ENCODE measurements at regions not wholly inside any gene's neighbourhood (a gene's known extent, or its start where the extent isn't known, plus 50 kb on each side); places are given as distances from the start of the nearest gene placed in this dataset.

- Histone ChIP-seq H3K9me3 (replicated peaks; ENCODE audit: control insufficient read depth, insufficient read depth, low read length) (no peaks in the 10 kb centered on the region; the same call in 2 of the 3 replicates), H2AFZ (ENCODE audit: control insufficient read depth, low read depth, low read length) (no peak overlapping the region), H3K27me3 (replicated peaks in 1 of 2; ENCODE audit: control insufficient read depth in 2 of 2, insufficient read depth in 2 of 2, low read length in 1 of 2) (no peaks in the 10 kb centered on the region), H3K4me1 (ENCODE audit: control insufficient read depth, insufficient read depth, low read length) (no peaks in the 10 kb centered on the region), H3K4me2 (ENCODE audit: control insufficient read depth, insufficient read depth) (no peak overlapping the region), H3K27ac (ENCODE audit: control insufficient read depth, insufficient read depth) (no peak overlapping the region), H3K79me2 (ENCODE audit: control insufficient read depth, insufficient read depth, low read length) (no peaks in the 10 kb centered on the region), H3K36me3 (ENCODE audit: control insufficient read depth in 2 of 2, insufficient read depth in 2 of 2, low read length in 1 of 2) (no peaks in the 10 kb centered on the region), H3K4me3 (no peak overlapping the region), H4K20me1 (ENCODE audit: control insufficient read depth, insufficient read depth) (no peaks in the 10 kb centered on the region), H3K9ac (ENCODE audit: control insufficient read depth, insufficient read depth, low read length) (no peak overlapping the region)
- FAIRE-seq (no peak), ATAC-seq (no peak), DNase-seq (ENCODE audit: low read depth, low spot score) (no peak)
- TF ChIP-seq POLR2AphosphoS5 (IDR thresholded peaks at IDR 0.05; ENCODE audit: low read length), result no peak
- POLR2A ChIA-PET, result interaction anchor here (0.8 to 1.6 kb wide), 9 partner anchors 13 to 73 kb away, joined by 4 to 10 read pairs (median 5); no protein-coding TSS in a partner anchor
- SMC1A ChIA-PET (ENCODE audit: uncharacterized antibody, unreplicated experiment), result interaction anchor here (0.7 to 5.2 kb wide), 24 partner anchors 11 to 126 kb away, joined by 3 to 50 read pairs (median 6); no protein-coding TSS in a partner anchor
- 16% methylated on average over 6 of the region's 6 CpGs for WGBS (ENCODE audit: insufficient coverage, insufficient replicate concordance, low lambda C conversion rate, missing lambda C conversion rate)
- RAD21 ChIA-PET (ENCODE audit: unreplicated experiment), result interaction anchor here (0.9 to 3.8 kb wide), 20 partner anchors 13 to 92 kb away, joined by 3 to 37 read pairs (median 8); no protein-coding TSS in a partner anchor
- in situ Hi-C loops (cut with MboI), result no loop called here
- BruUV-seq (replicated peaks), result no TSS peak
- CTCF ChIA-PET, result interaction anchor here (1.0 to 2.6 kb wide), 9 partner anchors 12 to 91 kb away, joined by 3 to 13 read pairs (median 5); no protein-coding TSS in a partner anchor
- intact Hi-C loops (cut with micrococcal nuclease; ENCODE audit: unreplicated experiment), result no loop called here
Measured at GRCh38 chr19:28541602-28542393, 671.2 kb downstream of the UQCRFS1 start.

- H3K9me3 ChIP-seq (replicated peaks; ENCODE audit: control insufficient read depth, insufficient read depth, low read length), result no peaks in the 10 kb centered on the region
- SMC1A ChIA-PET (ENCODE audit: uncharacterized antibody, unreplicated experiment), result interaction anchor here (0.9 to 3.2 kb wide), 9 partner anchors 12 to 92 kb away, joined by 3 to 20 read pairs (median 4); no protein-coding TSS in a partner anchor
- H3K9ac ChIP-seq (ENCODE audit: control insufficient read depth, insufficient read depth, low read length), result no peak overlapping the region
- POLR2A ChIA-PET, result interaction anchor here (1.1 kb wide), 1 partner anchor 12 kb away, joined by 5 read pairs; no protein-coding TSS in a partner anchor
- no peak for ATAC-seq
- no peak for DNase-seq (ENCODE audit: low read depth, low spot score)
- no peaks in the 10 kb centered on the region for H3K27me3 ChIP-seq (replicated peaks in 1 of 2; ENCODE audit: control insufficient read depth in 2 of 2, insufficient read depth in 2 of 2, low read length in 1 of 2)
- in situ Hi-C loops (cut with MboI) (no loop called here), intact Hi-C loops (cut with micrococcal nuclease; ENCODE audit: unreplicated experiment) (no loop called here)
- H2AFZ ChIP-seq (ENCODE audit: control insufficient read depth, low read depth, low read length), result no peak overlapping the region
- WGBS (ENCODE audit: insufficient coverage, insufficient replicate concordance, low lambda C conversion rate, missing lambda C conversion rate), result 7% methylated on average over 3 of the region's 3 CpGs
- CTCF ChIA-PET, result interaction anchor here (0.8 to 2.6 kb wide), 5 partner anchors 11 to 72 kb away, joined by 3 to 13 read pairs (median 5); no protein-coding TSS in a partner anchor
- H3K27ac ChIP-seq (ENCODE audit: control insufficient read depth, insufficient read depth), result no peak overlapping the region
- no peak overlapping the region for H3K4me2 ChIP-seq (ENCODE audit: control insufficient read depth, insufficient read depth)
- no peak for FAIRE-seq
- H3K79me2 ChIP-seq (ENCODE audit: control insufficient read depth, insufficient read depth, low read length), result no peaks in the 10 kb centered on the region
- H3K4me1 ChIP-seq (ENCODE audit: control insufficient read depth, insufficient read depth, low read length), result no peaks in the 10 kb centered on the region
- BruUV-seq (replicated peaks), result no TSS peak
- no peak for TF ChIP-seq ZSCAN29 (IDR thresholded peaks at IDR 0.05)
- no peak for TF ChIP-seq BCL11A (IDR thresholded peaks at IDR 0.05; ENCODE audit: low read depth, low read length)
- TF ChIP-seq JUNB (IDR thresholded peaks at IDR 0.05), result no peak
- no peak for TF ChIP-seq SMARCA5 (IDR thresholded peaks at IDR 0.05)
- TF ChIP-seq EED (IDR thresholded peaks at IDR 0.05; ENCODE audit: low read depth), result no peak
- no peak for TF ChIP-seq SP1 (IDR thresholded peaks at IDR 0.05; ENCODE audit: low read depth, low read length)
- TF ChIP-seq HCFC1 (IDR thresholded peaks at IDR 0.05; ENCODE audit: low read length), result no peak
- TF ChIP-seq ATF2 (IDR thresholded peaks at IDR 0.05; ENCODE audit: low read length), result no peak
- TF ChIP-seq IKZF2 (IDR thresholded peaks at IDR 0.05), result no peak
- TF ChIP-seq KDM1A (IDR thresholded peaks at IDR 0.05; ENCODE audit: borderline replicate concordance), result no peak
- TF ChIP-seq HDAC2 (IDR thresholded peaks at IDR 0.05), result no peak
- no peak for TF ChIP-seq WRNIP1 (IDR thresholded peaks at IDR 0.05; ENCODE audit: borderline replicate concordance, low read depth, low read length)
- TF ChIP-seq PBX3 (IDR thresholded peaks at IDR 0.05; ENCODE audit: insufficient replicate concordance, low read depth, low read length), result no peak
- H4K20me1 ChIP-seq (ENCODE audit: control insufficient read depth, insufficient read depth), result no peaks in the 10 kb centered on the region
- no peak overlapping the region for H3K4me3 ChIP-seq
- RAD21 ChIA-PET (ENCODE audit: unreplicated experiment), result interaction anchor here (0.6 to 3.8 kb wide), 7 partner anchors 12 to 69 kb away, joined by 3 to 21 read pairs (median 16); no protein-coding TSS in a partner anchor
- no peaks in the 10 kb centered on the region for H3K36me3 ChIP-seq (ENCODE audit: control insufficient read depth in 2 of 2, insufficient read depth in 2 of 2, low read length in 1 of 2)
Measured at GRCh38 chr19:28541029-28541428, 671.9 kb downstream of the UQCRFS1 start.
